ENCODE measurements at regions not wholly inside any gene's neighbourhood (a gene's known extent, or its start where the extent isn't known, plus 50 kb on each side); places are given as distances from the start of the nearest gene placed in this dataset.

DNA sequence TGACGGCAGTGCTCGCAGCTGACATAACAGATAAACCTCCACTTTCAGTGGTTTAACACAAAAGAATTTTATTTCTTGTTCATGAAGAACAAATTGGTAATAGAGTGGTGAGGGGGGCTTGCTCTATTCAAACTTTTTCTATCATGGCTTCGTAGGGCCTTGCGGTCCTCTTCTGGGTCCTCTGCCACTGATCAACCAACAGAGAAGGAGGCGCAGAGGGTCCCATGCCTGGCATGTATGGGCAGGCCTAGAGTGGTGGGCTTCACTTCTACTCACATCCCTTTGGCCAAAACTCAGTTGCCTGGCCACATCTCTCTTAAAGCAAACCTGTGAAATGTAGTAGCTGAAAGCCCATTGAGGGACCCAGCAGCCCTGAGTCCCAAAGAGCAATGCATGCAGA is 460.5 kb downstream of the SIPA1L2 start:
- no peak for TF ChIP-seq CTCF (conservative IDR thresholded peaks at IDR 0.05; ENCODE audit: low read depth, low read length)
- no peak for TF ChIP-seq EZH2 (IDR thresholded peaks at IDR 0.05; ENCODE audit: borderline replicate concordance, low read depth, low read length, poor library complexity, severe bottlenecking)
- H3K9me3 ChIP-seq (ENCODE audit: low read depth, low read length, poor library complexity, severe bottlenecking): no peaks in the 10 kb centered on the region
- no peak overlapping the region for H3K4me3 ChIP-seq (ENCODE audit: low read depth, low read length, poor library complexity, severe bottlenecking)
- BruUV-seq (replicated peaks): no TSS peak
- no peaks in the 10 kb centered on the region for H3K36me3 ChIP-seq (ENCODE audit: insufficient read depth, low read length, poor library complexity, severe bottlenecking)
- CTCF ChIA-PET: no interaction called here
- intact Hi-C loops (cut with micrococcal nuclease; ENCODE audit: unreplicated experiment): no loop called here
- peaks cover 8% of the 10 kb centered on the region for H3K4me1 ChIP-seq (ENCODE audit: insufficient read depth, low read length, poor library complexity, severe bottlenecking)
- POLR2A ChIA-PET (ENCODE audit: low non-redundant PET): interaction anchor here (0.7 kb wide), 1 partner anchor 1301 kb away, joined by 3 read pairs; the partner anchor contains the start of gene C1orf198
- no peaks in the 10 kb centered on the region for H3K27me3 ChIP-seq (replicated peaks; ENCODE audit: insufficient read depth, low read depth, low read length, poor library complexity)
- no peak overlapping the region for H3K27ac ChIP-seq (ENCODE audit: low read depth, low read length, poor library complexity, severe bottlenecking)
- DNase-seq (ENCODE audit: low spot score): no peak

GRCh38 chr1:232168508-232168907 is 461.4 kb downstream of the SIPA1L2 start:
- no peaks in the 10 kb centered on the region for H3K27me3 ChIP-seq (replicated peaks; ENCODE audit: insufficient read depth, low read depth, low read length, poor library complexity)
- no peak overlapping the region for H3K4me3 ChIP-seq (ENCODE audit: low read depth, low read length, poor library complexity, severe bottlenecking)
- DNase-seq (ENCODE audit: low spot score): no peak
- no peaks in the 10 kb centered on the region for H3K9me3 ChIP-seq (ENCODE audit: low read depth, low read length, poor library complexity, severe bottlenecking)
- no peak for TF ChIP-seq CTCF (conservative IDR thresholded peaks at IDR 0.05; ENCODE audit: low read depth, low read length)
- no peak for TF ChIP-seq EZH2 (IDR thresholded peaks at IDR 0.05; ENCODE audit: borderline replicate concordance, low read depth, low read length, poor library complexity, severe bottlenecking)
- no peak overlapping the region for H3K27ac ChIP-seq (ENCODE audit: low read depth, low read length, poor library complexity, severe bottlenecking)
- H3K4me1 ChIP-seq (ENCODE audit: insufficient read depth, low read length, poor library complexity, severe bottlenecking): no peaks in the 10 kb centered on the region
- POLR2A ChIA-PET (ENCODE audit: low non-redundant PET): no interaction called here
- intact Hi-C loops (cut with micrococcal nuclease; ENCODE audit: unreplicated experiment): no loop called here
- H3K36me3 ChIP-seq (ENCODE audit: insufficient read depth, low read length, poor library complexity, severe bottlenecking): no peaks in the 10 kb centered on the region
- CTCF ChIA-PET: no interaction called here
- BruUV-seq (replicated peaks): no TSS peak

GRCh38 chr1:232166942-232167341 is 463.0 kb downstream of the SIPA1L2 start:
- no peaks in the 10 kb centered on the region for H3K9me3 ChIP-seq (ENCODE audit: low read depth, low read length, poor library complexity, severe bottlenecking)
- ChIA-PET CTCF (no interaction called here), POLR2A (ENCODE audit: low non-redundant PET) (no interaction called here)
- intact Hi-C loops (cut with micrococcal nuclease; ENCODE audit: unreplicated experiment): no loop called here
- no peaks in the 10 kb centered on the region for H3K36me3 ChIP-seq (ENCODE audit: insufficient read depth, low read length, poor library complexity, severe bottlenecking)
- H3K4me1 ChIP-seq (ENCODE audit: insufficient read depth, low read length, poor library complexity, severe bottlenecking): no peaks in the 10 kb centered on the region
- no peaks in the 10 kb centered on the region for H3K27me3 ChIP-seq (replicated peaks; ENCODE audit: insufficient read depth, low read depth, low read length, poor library complexity)
- no peak overlapping the region for H3K27ac ChIP-seq (ENCODE audit: low read depth, low read length, poor library complexity, severe bottlenecking)
- no peak for TF ChIP-seq EZH2 (IDR thresholded peaks at IDR 0.05; ENCODE audit: borderline replicate concordance, low read depth, low read length, poor library complexity, severe bottlenecking)
- TF ChIP-seq CTCF (conservative IDR thresholded peaks at IDR 0.05; ENCODE audit: low read depth, low read length): no peak
- H3K4me3 ChIP-seq (ENCODE audit: low read depth, low read length, poor library complexity, severe bottlenecking): no peak overlapping the region
- DNase-seq (ENCODE audit: low spot score): no peak
- no TSS peak for BruUV-seq (replicated peaks)
